Endothelial cell of umbilical vein (primary cell): ENCODE measurements at regions not wholly inside any gene's neighbourhood (a gene's known extent, or its start where the extent isn't known, plus 50 kb on each side); places are given as distances from the start of the nearest gene placed in this dataset.

Source experiments
- EZH2 ChIP-seq: IDR thresholded peaks from 2 replicates; pipeline ENCODE4 v1.6.1; 2012; ENCODE audit warnings: borderline replicate concordance, low read depth, mild to moderate bottlenecking, moderate library complexity, low read length, inconsistent platforms; ENCODE audit not compliant: severe bottlenecking
- FOS ChIP-seq: IDR thresholded peaks from 2 replicates; pipeline ENCODE4 v1.6.1; 2011; ENCODE audit warnings: mild to moderate bottlenecking, low read length, moderate library complexity, borderline replicate concordance; ENCODE audit not compliant: insufficient read depth
- GATA2 ChIP-seq: IDR thresholded peaks from 2 replicates; pipeline ENCODE4 v1.7.0; 2011; ENCODE audit warnings: low read depth, mild to moderate bottlenecking, moderate library complexity, mixed read lengths, low read length; ENCODE audit not compliant: insufficient read length, insufficient read depth
- JUN ChIP-seq: IDR thresholded peaks from 2 replicates; pipeline ENCODE4 v1.6.1; 2011; ENCODE audit warnings: borderline replicate concordance, low read depth; ENCODE audit not compliant: insufficient read length, insufficient read depth
- MYC ChIP-seq: IDR thresholded peaks from one replicate; pipeline ENCODE4 v1.6.1; 2011; ENCODE audit warnings: mild to moderate bottlenecking, low read depth, low read length
- POLR2A ChIP-seq: IDR thresholded peaks from 2 replicates; pipeline ENCODE4 v1.6.1; 2012; ENCODE audit warnings: low read depth, mild to moderate bottlenecking, control low read depth, low read length
- POLR2AphosphoS5 ChIP-seq: IDR thresholded peaks from 2 replicates; pipeline ENCODE4 v1.6.1; 2012; ENCODE audit warnings: low read depth, mild to moderate bottlenecking, control low read depth, low read length, moderate library complexity; ENCODE audit not compliant: insufficient read depth
- TF ChIP-seq, protein P1 (sequence below), 2 donors: IDR thresholded peaks; 1 replicate in 1 of 2; 2 replicates in 1 of 2; pipeline ENCODE4 v1.5.1; 2011; ENCODE audit warnings: low read length in 2 of 2, mild to moderate bottlenecking in 2 of 2, moderate library complexity in 2 of 2, control low read depth in 1 of 2, inconsistent platforms in 1 of 2, low read depth in 1 of 2; ENCODE audit not compliant: insufficient read depth in 1 of 2; ENCODE audit errors: extremely low read depth in 1 of 2

DNA sequence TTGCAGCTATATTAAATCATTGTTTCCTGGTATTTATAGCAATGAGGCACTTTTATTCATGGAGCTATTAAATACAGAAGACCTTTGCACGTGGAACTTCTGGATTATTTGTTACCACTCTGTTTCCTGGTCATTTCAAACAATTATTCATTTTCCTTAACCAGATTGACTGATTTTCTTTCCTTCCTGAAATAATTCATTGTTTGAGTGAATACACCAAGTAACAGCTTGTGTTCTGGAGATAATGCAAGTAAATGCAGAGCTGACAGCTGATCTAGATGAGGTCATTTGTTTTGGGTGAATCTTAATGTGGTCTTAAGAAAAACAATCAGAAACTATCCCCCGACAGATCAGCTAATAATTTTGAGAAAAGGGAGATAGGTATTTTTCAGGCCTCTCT is 497.7 kb downstream of the KIF20B start:
- TF ChIP-seq POLR2A, result no peak
- no peak for TF ChIP-seq POLR2AphosphoS5
- TF ChIP-seq, protein P1, sequence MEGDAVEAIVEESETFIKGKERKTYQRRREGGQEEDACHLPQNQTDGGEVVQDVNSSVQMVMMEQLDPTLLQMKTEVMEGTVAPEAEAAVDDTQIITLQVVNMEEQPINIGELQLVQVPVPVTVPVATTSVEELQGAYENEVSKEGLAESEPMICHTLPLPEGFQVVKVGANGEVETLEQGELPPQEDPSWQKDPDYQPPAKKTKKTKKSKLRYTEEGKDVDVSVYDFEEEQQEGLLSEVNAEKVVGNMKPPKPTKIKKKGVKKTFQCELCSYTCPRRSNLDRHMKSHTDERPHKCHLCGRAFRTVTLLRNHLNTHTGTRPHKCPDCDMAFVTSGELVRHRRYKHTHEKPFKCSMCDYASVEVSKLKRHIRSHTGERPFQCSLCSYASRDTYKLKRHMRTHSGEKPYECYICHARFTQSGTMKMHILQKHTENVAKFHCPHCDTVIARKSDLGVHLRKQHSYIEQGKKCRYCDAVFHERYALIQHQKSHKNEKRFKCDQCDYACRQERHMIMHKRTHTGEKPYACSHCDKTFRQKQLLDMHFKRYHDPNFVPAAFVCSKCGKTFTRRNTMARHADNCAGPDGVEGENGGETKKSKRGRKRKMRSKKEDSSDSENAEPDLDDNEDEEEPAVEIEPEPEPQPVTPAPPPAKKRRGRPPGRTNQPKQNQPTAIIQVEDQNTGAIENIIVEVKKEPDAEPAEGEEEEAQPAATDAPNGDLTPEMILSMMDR (IDR thresholded peaks at IDR 0.05; ENCODE audit: extremely low read depth in 1 of 2, insufficient read depth in 1 of 2, low read depth in 1 of 2, low read length in 2 of 2), result no peak
- peak; percentile 69 for TF ChIP-seq GATA2
- no peak for TF ChIP-seq EZH2
- TF ChIP-seq FOS, result peak; percentile 21
- TF ChIP-seq JUN, result peak; percentile 70
- TF ChIP-seq MYC, result no peak
